SU-DHL-6 (cell line): ENCODE measurements at regions not wholly inside any gene's neighbourhood (a gene's known extent, or its start where the extent isn't known, plus 50 kb on each side); places are given as distances from the start of the nearest gene placed in this dataset.

Source experiments
- H2AFZ ChIP-seq: fragments of 200-600 bp; sonication (generic); 2 replicates; pipeline ENCODE4 v1.6.1; 2014; ENCODE audit warnings: low read depth, mild to moderate bottlenecking, moderate library complexity, mixed read lengths, antibody characterized with exemption, low read length; ENCODE audit not compliant: severe bottlenecking
- H3F3A ChIP-seq: fragments of 200-600 bp; shearing (Covaris generic); 2 replicates; pipeline ENCODE4 v1.6.0; 2016; ENCODE audit warnings: antibody characterized with exemption, mild to moderate bottlenecking; ENCODE audit not compliant: insufficient read depth
- H3K27ac ChIP-seq: fragments of 200-600 bp; sonication (generic); 2 replicates; pipeline ENCODE4 v1.5.1; 2016; ENCODE audit warnings: low read depth, mild to moderate bottlenecking, low read length, moderate library complexity, mixed read lengths
- H3K27me3 ChIP-seq: fragments of 200-600 bp; sonication (generic), shearing (Covaris generic); 2 replicates; pipeline ENCODE4 v1.6.0; 2014; ENCODE audit warnings: mild to moderate bottlenecking, low read length
- H3K36me3 ChIP-seq: fragments of 200-600 bp; sonication (generic); 2 replicates; pipeline ENCODE4 v1.6.1; 2014; ENCODE audit warnings: mild to moderate bottlenecking, low read length, mixed read lengths
- H3K4me2 ChIP-seq: fragments of 300-600, 200-600 bp; shearing (Covaris generic), sonication (generic); 2 replicates; pipeline ENCODE4 v1.6.0; 2014; ENCODE audit warnings: low read length, low read depth, mild to moderate bottlenecking; ENCODE audit not compliant: poor library complexity, severe bottlenecking
- H3K4me3 ChIP-seq: fragments of 200-600 bp; sonication (generic); 2 replicates; pipeline ENCODE4 v1.5.1; 2014; ENCODE audit warnings: antibody characterized with exemption, low read length, mild to moderate bottlenecking, mixed read lengths; ENCODE audit not compliant: insufficient read depth, poor library complexity, severe bottlenecking
- H3K79me2 ChIP-seq: fragments of 200-600 bp; sonication (generic); 2 replicates; pipeline ENCODE4 v1.6.1; 2014; ENCODE audit warnings: mild to moderate bottlenecking, low read length, moderate library complexity; ENCODE audit not compliant: insufficient read depth
- H3K9ac ChIP-seq: fragments of 200-600 bp; sonication (generic); 2 replicates; pipeline ENCODE4 v1.7.0; 2014; ENCODE audit warnings: mild to moderate bottlenecking, low read length
- H3K9me2 ChIP-seq: fragments of 200-600 bp; sonication (generic); replicated peaks from 2 replicates; pipeline ENCODE4 v1.6.1; 2014; ENCODE audit warnings: low read length; ENCODE audit not compliant: insufficient read depth
- H3K9me3 ChIP-seq: fragments of 200-600 bp; sonication (generic); 2 replicates; pipeline ENCODE4 v1.6.1; 2014; ENCODE audit warnings: low read length, mixed read lengths; ENCODE audit not compliant: insufficient read depth
- H4K20me1 ChIP-seq: fragments of 200-600 bp; sonication (generic); 2 replicates; pipeline ENCODE4 v1.6.1; 2014; ENCODE audit warnings: low read depth, mild to moderate bottlenecking, antibody characterized with exemption, low read length, moderate library complexity, mixed read lengths
- CTCF ChIP-seq: fragments of 200-600 bp; sonication (generic); IDR thresholded peaks from one replicate; pipeline ENCODE4 v1.5.1; 2017; ENCODE audit warnings: antibody characterized with exemption, mild to moderate bottlenecking, low read length, moderate library complexity; ENCODE audit not compliant: insufficient read depth, poor library complexity, severe bottlenecking
- EZH2phosphoT487 ChIP-seq: fragments of 200-600 bp; sonication (generic), shearing (Covaris generic); conservative IDR thresholded peaks from 2 replicates; pipeline ENCODE4 v1.6.1; 2018; ENCODE audit warnings: mild to moderate bottlenecking, antibody characterized with exemption, low read length, moderate library complexity, mixed read lengths

DNA sequence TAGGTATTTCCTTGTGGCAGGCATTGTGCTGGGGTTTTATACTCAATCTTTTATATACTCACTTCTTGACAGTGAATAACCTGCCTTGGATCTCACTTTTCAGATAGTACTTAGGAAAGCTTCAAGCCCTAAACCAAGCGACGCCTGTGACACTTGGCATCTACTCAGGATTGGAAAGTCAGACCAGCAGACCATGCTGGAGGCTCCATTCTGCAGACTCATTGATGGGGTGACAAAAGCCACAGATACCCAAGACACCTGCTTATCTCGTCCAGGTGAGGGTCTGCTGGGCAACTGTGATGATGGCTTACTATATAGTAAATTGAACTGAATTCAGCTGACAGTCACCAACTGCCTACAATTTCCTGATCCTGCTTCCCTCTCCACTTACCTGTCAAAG, 79.4 kb upstream of the MRPS22 start:
- H3K27me3 ChIP-seq, result no peaks in the 10 kb centered on the region
- TF ChIP-seq EZH2phosphoT487, result no peak
- TF ChIP-seq CTCF, result no peak
- no peak overlapping the region for H3K9ac ChIP-seq
- H3K9me2 ChIP-seq, result no peaks in the 10 kb centered on the region
- no peaks in the 10 kb centered on the region for H3F3A ChIP-seq
- H3K4me2 ChIP-seq, result no peak overlapping the region
- H4K20me1 ChIP-seq, result no peaks in the 10 kb centered on the region
- H3K27ac ChIP-seq, result no peak overlapping the region
- H3K36me3 ChIP-seq, result no peaks in the 10 kb centered on the region
- H3K4me3 ChIP-seq, result no peak overlapping the region
- H3K9me3 ChIP-seq, result no peaks in the 10 kb centered on the region
- no peak overlapping the region for H2AFZ ChIP-seq
- no peaks in the 10 kb centered on the region for H3K79me2 ChIP-seq

DNA sequence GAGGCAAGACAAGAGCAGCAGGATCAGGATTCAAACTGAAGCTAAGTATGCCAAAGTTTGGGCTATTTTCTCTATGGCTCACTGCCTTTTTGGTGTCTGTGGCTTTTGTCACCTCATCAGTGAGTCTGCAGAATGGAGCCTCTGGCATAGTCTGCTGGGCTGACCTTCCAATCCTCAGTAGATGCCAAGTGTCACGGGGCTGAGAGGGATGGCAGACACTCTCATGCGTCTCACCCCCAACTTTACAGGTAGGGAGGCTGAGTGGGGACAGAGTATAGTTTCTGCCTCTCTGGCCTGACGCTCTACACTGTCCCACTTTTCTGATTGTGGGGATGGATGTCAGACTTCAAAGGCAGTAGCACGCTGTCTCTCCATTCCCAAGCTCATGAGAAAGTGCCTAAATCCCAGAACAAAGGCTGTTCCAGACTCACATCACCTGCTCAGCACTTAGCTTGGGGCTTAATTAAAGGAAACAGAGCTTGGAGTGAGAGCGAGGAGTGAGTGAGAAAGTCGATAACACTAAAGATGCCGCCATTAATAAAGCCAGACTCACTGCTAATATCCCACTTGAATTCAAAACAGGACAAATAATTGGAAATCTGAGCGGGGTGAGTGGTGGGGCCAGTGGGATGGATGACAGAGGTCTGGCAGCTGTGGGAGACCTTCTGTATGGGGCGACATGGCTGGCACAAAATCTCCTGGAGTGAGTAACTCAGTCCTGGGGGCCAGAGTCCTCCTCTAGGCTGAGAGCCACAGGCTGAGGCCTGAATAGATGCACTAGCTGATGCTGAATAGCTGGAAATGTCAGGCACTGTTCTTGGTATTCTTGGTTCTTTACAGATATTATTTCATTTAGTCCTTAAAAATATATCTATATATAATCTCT, 78.4 kb upstream of the MRPS22 start:
- H4K20me1 ChIP-seq, result no peaks in the 10 kb centered on the region
- no peaks in the 10 kb centered on the region for H3K79me2 ChIP-seq
- no peak overlapping the region for H3K27ac ChIP-seq
- no peaks in the 10 kb centered on the region for H3K9me3 ChIP-seq
- no peak overlapping the region for H2AFZ ChIP-seq
- H3K4me3 ChIP-seq, result no peak overlapping the region
- no peak overlapping the region for H3K4me2 ChIP-seq
- H3K36me3 ChIP-seq, result no peaks in the 10 kb centered on the region
- H3F3A ChIP-seq, result no peaks in the 10 kb centered on the region
- no peaks in the 10 kb centered on the region for H3K27me3 ChIP-seq
- TF ChIP-seq CTCF, result no peak
- TF ChIP-seq EZH2phosphoT487, result no peak
- H3K9me2 ChIP-seq, result no peaks in the 10 kb centered on the region
- no peak overlapping the region for H3K9ac ChIP-seq

DNA sequence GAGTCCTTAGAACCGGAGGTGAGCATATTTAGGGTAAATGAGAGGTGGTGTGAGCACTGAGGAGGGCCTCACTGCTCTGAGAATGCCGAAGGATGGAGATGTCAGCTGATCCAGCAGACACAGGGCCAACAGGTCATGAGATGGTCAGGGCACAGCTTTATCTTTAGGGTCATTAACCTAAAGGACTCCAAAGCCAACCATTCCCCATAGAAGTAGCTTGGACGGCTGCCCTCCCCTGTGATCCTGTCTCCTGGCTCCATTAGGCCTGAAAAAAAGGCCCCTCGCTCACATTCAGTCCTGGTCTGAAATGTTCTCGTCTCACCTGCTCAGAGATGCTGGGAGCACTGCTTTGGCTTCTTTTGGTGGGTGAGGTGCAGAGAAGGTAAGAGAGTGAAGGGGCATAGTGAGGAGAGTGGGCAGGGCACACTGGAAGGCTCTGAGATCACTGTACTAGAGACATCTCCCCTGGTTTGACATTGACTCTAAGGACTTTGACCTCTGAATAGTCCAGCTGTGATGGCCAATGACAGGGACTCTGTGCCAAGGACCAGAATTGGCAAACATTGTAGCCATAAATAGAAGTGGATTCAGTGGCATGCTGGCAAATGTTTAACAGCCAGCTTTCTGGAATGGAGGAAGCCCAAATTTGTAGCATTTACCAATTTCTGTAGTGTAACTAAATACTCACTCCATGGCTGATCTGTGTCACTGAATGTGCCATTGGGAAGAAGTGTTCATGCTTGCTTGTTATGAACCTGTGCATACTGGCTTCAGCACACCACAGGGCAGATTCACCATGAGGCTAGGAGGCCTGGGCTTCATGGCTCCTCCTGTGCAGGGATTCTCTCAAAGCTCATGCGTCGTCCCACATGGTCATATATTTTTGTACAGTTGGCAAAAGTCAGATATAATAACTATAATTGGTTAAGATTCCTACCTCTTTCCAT, 76.2 kb upstream of the MRPS22 start:
- Histone ChIP-seq H3K4me3 (no peak overlapping the region), H3K9ac (no peak overlapping the region), H3K9me2 (no peaks in the 10 kb centered on the region), H3K9me3 (no peaks in the 10 kb centered on the region), H2AFZ (no peak overlapping the region), H3K79me2 (no peaks in the 10 kb centered on the region), H3F3A (no peaks in the 10 kb centered on the region), H3K36me3 (no peaks in the 10 kb centered on the region), H3K4me2 (no peak overlapping the region), H4K20me1 (no peaks in the 10 kb centered on the region), H3K27me3 (no peaks in the 10 kb centered on the region), H3K27ac (no peak overlapping the region)
- TF ChIP-seq EZH2phosphoT487, result no peak
- TF ChIP-seq CTCF, result no peak
